GM20000 (cell line): ENCODE measurements at regions not wholly inside any gene's neighbourhood (a gene's known extent, or its start where the extent isn't known, plus 50 kb on each side); places are given as distances from the start of the nearest gene placed in this dataset.

Experiments
- DNase-seq: peaks from one replicate; pipeline ENCODE4 v3.0.0; 2012; ENCODE audit warnings: low spot score
- TF ChIP-seq, protein P1 (sequence below): IDR thresholded peaks from 2 replicates; pipeline ENCODE4 v1.5.1; 2012; ENCODE audit warnings: mild to moderate bottlenecking, control low read depth; ENCODE audit errors: extremely low read depth, missing control alignments

DNA sequence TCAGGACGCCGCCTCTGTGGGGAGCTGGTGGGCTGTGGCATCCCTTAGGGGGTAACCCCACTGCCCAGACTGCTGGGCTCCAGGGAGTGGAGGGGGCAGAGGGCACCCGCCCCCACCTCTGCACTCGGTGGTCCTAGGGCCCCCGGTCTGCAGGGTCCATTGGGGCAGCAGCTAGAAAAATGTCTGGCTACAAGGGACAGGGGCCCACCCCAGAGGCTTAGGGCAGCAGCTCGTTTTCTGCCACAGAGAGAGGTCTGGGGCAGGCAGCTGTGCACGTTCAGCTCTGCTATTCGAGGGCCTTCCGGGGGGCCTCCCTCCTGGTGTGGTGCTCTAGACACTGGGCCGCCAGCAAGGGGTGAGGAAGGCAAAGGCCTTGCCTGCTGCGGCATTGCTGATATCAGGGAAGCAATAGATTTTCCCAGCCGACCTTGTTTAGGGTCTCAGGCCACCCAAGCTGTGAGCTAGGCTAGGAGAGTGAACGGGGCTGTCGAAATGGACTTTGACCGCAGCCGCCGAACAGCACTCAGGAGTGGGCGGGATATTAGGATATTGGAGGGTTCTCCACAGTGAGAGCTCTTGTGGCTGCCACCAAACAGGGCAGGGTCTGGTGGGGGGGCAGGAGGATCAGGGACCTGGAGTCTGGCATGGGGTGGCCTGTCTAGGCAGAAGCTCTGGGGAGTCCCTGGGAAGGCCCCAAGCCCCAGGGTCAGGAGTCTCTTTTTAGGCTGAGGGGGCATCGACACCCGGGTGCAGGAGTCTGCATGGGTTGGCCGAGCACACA, 61.4 kb upstream of the KLF13 start:
- TF ChIP-seq, protein P1, sequence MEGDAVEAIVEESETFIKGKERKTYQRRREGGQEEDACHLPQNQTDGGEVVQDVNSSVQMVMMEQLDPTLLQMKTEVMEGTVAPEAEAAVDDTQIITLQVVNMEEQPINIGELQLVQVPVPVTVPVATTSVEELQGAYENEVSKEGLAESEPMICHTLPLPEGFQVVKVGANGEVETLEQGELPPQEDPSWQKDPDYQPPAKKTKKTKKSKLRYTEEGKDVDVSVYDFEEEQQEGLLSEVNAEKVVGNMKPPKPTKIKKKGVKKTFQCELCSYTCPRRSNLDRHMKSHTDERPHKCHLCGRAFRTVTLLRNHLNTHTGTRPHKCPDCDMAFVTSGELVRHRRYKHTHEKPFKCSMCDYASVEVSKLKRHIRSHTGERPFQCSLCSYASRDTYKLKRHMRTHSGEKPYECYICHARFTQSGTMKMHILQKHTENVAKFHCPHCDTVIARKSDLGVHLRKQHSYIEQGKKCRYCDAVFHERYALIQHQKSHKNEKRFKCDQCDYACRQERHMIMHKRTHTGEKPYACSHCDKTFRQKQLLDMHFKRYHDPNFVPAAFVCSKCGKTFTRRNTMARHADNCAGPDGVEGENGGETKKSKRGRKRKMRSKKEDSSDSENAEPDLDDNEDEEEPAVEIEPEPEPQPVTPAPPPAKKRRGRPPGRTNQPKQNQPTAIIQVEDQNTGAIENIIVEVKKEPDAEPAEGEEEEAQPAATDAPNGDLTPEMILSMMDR: no peak
- DNase-seq: no peak

- peak; percentile 80 for DNase-seq
- TF ChIP-seq, protein P1: no peak
Observed at GRCh38 chr15:31265871-31266711, 60.5 kb upstream of the KLF13 start.

GRCh38 chr15:31266712-31267111, 59.9 kb upstream of the KLF13 start:
- TF ChIP-seq, protein P1: no peak
- DNase-seq: peak; percentile 44

- TF ChIP-seq, protein P1: no peak
- no peak for DNase-seq
Observed at GRCh38 chr15:31267161-31268107, 59.2 kb upstream of the KLF13 start.

- TF ChIP-seq, protein P1: no peak
- no peak for DNase-seq
Observed at GRCh38 chr15:31268108-31268501, 58.5 kb upstream of the KLF13 start.

- TF ChIP-seq, protein P1: no peak
Observed at GRCh38 chr15:31268911-31269784, 57.5 kb upstream of the KLF13 start.

More at GRCh38 chr15:31268911-31269784, 57.5 kb upstream of the KLF13 start:
- no peak for DNase-seq
